Neural progenitor cell (in vitro differentiated cells): ENCODE measurements at regions not wholly inside any gene's neighbourhood (a gene's known extent, or its start where the extent isn't known, plus 50 kb on each side); places are given as distances from the start of the nearest gene placed in this dataset.

ENCODE experiments used
- DNase-seq: peaks from one replicate; pipeline ENCODE4 v3.0.0-alpha.2; 2016; ENCODE audit warnings: low spot score
- H2AFZ ChIP-seq: fragments of 200-600 bp; sonication (generic); replicated peaks from 2 replicates; pipeline ENCODE4 v1.6.1; 2016; ENCODE audit warnings: antibody characterized with exemption
- H3F3A ChIP-seq: fragments of 200-600 bp; sonication (generic); 2 replicates; pipeline ENCODE4 v1.6.1; 2016; ENCODE audit warnings: antibody characterized with exemption, low read depth
- H3K27ac ChIP-seq: fragments of 200-600 bp; sonication (generic); 2 replicates; pipeline ENCODE4 v1.5.1; 2016; ENCODE audit warnings: mild to moderate bottlenecking
- H3K27me3 ChIP-seq: fragments of 200-600 bp; sonication (generic); 2 replicates; pipeline ENCODE4 v1.6.1; 2016; ENCODE audit warnings: mild to moderate bottlenecking, moderate library complexity
- H3K36me3 ChIP-seq: fragments of 200-600 bp; sonication (generic); 2 replicates; pipeline ENCODE4 v1.5.1; 2016
- H3K4me1 ChIP-seq: fragments of 200-600 bp; sonication (generic); 2 replicates; pipeline ENCODE4 v1.6.1; 2016; ENCODE audit warnings: mixed run types
- H3K4me2 ChIP-seq: fragments of 200-600 bp; sonication (generic); 2 replicates; pipeline ENCODE4 v1.6.1; 2016
- H3K4me3 ChIP-seq: fragments of 200-600 bp; sonication (generic); 2 replicates; pipeline ENCODE4 v1.5.1; 2016
- H3K79me2 ChIP-seq: fragments of 200-600 bp; sonication (generic); 2 replicates; pipeline ENCODE4 v1.6.1; 2016; ENCODE audit warnings: low read depth
- H3K9ac ChIP-seq: fragments of 200-600 bp; sonication (generic); 2 replicates; pipeline ENCODE4 v1.6.1; 2016
- H3K9me3 ChIP-seq: fragments of 200-600 bp; sonication (generic); 2 replicates; pipeline ENCODE4 v1.5.1; 2016; ENCODE audit warnings: low read depth
- H4K20me1 ChIP-seq: fragments of 200-600 bp; sonication (generic); 2 replicates; pipeline ENCODE4 v1.6.1; 2016; ENCODE audit warnings: low read depth
- H3K27ac Mint-ChIP-seq: 3 replicates; pipeline ENCODE4 v1.8.0; 2021; ENCODE audit warnings: mixed read lengths
- H3K27me3 Mint-ChIP-seq: 2 replicates; pipeline ENCODE4 v1.8.0; 2022; ENCODE audit warnings: low read depth, mild to moderate bottlenecking, inconsistent platforms, moderate library complexity, mixed read lengths; ENCODE audit not compliant: insufficient read depth
- H3K36me3 Mint-ChIP-seq: 3 replicates; pipeline ENCODE4 v1.8.0; 2021; ENCODE audit warnings: mixed read lengths
- H3K4me1 Mint-ChIP-seq: 3 replicates; pipeline ENCODE4 v1.8.0; 2021; ENCODE audit warnings: mixed read lengths
- H3K4me3 Mint-ChIP-seq: 3 replicates; pipeline ENCODE4 v1.8.0; 2021; ENCODE audit warnings: mild to moderate bottlenecking, moderate library complexity, mixed read lengths
- H3K9me3 Mint-ChIP-seq: 3 replicates; pipeline ENCODE4 v1.8.0; 2020; ENCODE audit warnings: mixed read lengths
- EZH2 ChIP-seq: fragments of 200-600 bp; sonication (generic); IDR thresholded peaks from 2 replicates; pipeline ENCODE4 v1.6.1; 2017; ENCODE audit warnings: antibody characterized with exemption, mild to moderate bottlenecking, moderate library complexity
- EZH2phosphoT487 ChIP-seq: fragments of 200-600 bp; sonication (generic); IDR thresholded peaks from 2 replicates; pipeline ENCODE4 v1.6.1; 2017; ENCODE audit warnings: antibody characterized with exemption
- TF ChIP-seq, protein P1 (sequence below): fragments of 200-600 bp; sonication (generic); IDR thresholded peaks from 2 replicates; pipeline ENCODE4 v1.5.1; 2017; ENCODE audit warnings: antibody characterized with exemption, mild to moderate bottlenecking

DNA sequence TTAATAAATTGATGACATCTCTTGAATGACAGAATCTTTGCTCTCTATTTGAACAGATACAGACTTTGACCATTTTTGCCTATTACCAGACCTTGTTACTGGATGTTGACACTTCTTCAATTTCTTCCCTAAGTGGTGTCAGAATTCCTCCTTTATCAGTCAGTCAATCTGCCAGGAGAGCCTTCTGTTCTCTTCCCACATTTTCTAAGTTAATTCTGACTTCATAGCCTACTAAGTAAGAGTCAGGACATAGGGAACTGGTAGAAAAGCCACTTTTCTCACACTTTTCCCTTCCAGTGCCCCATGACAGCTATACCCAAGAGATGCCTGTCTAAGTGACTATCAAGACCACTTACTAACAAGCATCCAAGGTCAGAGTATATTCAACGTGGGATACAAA lies 1187.5 kb upstream of the NXPH2 start:
- no peaks in the 10 kb centered on the region for H3K4me1 ChIP-seq
- no peak overlapping the region for H3K4me3 ChIP-seq
- no peaks in the 10 kb centered on the region for H3K9me3 ChIP-seq
- no peak overlapping the region for H3K4me2 ChIP-seq
- no peaks in the 10 kb centered on the region for H3K79me2 ChIP-seq
- no peak overlapping the region for H3K9ac ChIP-seq
- Mint-ChIP-seq H3K27ac (no peak overlapping the region), H3K4me3 (no peak overlapping the region), H3K27me3 (no peaks in the 10 kb centered on the region), H3K4me1 (no peaks in the 10 kb centered on the region), H3K36me3 (no peaks in the 10 kb centered on the region), H3K9me3 (no peaks in the 10 kb centered on the region)
- TF ChIP-seq EZH2: no peak
- TF ChIP-seq EZH2phosphoT487: no peak
- no peak overlapping the region for H2AFZ ChIP-seq
- H3F3A ChIP-seq: no peaks in the 10 kb centered on the region
- no peaks in the 10 kb centered on the region for H4K20me1 ChIP-seq
- H3K27ac ChIP-seq: no peak overlapping the region
- no peaks in the 10 kb centered on the region for H3K27me3 ChIP-seq
- DNase-seq: no peak
- no peaks in the 10 kb centered on the region for H3K36me3 ChIP-seq

GRCh38 chr2:139964721-139965440 lies 1184.7 kb upstream of the NXPH2 start:
- H3K27ac Mint-ChIP-seq: no peak overlapping the region
- H3K9me3 Mint-ChIP-seq: no peaks in the 10 kb centered on the region
- no peaks in the 10 kb centered on the region for H3K4me1 Mint-ChIP-seq
- Histone ChIP-seq H3K27me3 (no peaks in the 10 kb centered on the region), H3K4me1 (no peaks in the 10 kb centered on the region), H3F3A (no peaks in the 10 kb centered on the region), H3K9ac (no peak overlapping the region), H3K36me3 (no peaks in the 10 kb centered on the region), H3K4me2 (no peak overlapping the region), H3K4me3 (no peak overlapping the region), H2AFZ (no peak overlapping the region), H3K27ac (no peak overlapping the region), H3K79me2 (no peaks in the 10 kb centered on the region), H3K9me3 (no peaks in the 10 kb centered on the region), H4K20me1 (no peaks in the 10 kb centered on the region)
- H3K27me3 Mint-ChIP-seq: peaks cover 3% of the 10 kb centered on the region
- no peak overlapping the region for H3K4me3 Mint-ChIP-seq
- H3K36me3 Mint-ChIP-seq: no peaks in the 10 kb centered on the region
- TF ChIP-seq EZH2phosphoT487 (no peak), EZH2 (no peak)
- TF ChIP-seq, protein P1, sequence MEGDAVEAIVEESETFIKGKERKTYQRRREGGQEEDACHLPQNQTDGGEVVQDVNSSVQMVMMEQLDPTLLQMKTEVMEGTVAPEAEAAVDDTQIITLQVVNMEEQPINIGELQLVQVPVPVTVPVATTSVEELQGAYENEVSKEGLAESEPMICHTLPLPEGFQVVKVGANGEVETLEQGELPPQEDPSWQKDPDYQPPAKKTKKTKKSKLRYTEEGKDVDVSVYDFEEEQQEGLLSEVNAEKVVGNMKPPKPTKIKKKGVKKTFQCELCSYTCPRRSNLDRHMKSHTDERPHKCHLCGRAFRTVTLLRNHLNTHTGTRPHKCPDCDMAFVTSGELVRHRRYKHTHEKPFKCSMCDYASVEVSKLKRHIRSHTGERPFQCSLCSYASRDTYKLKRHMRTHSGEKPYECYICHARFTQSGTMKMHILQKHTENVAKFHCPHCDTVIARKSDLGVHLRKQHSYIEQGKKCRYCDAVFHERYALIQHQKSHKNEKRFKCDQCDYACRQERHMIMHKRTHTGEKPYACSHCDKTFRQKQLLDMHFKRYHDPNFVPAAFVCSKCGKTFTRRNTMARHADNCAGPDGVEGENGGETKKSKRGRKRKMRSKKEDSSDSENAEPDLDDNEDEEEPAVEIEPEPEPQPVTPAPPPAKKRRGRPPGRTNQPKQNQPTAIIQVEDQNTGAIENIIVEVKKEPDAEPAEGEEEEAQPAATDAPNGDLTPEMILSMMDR: no peak
- DNase-seq: no peak

GRCh38 chr2:139963863-139964355 lies 1183.7 kb upstream of the NXPH2 start:
- H3K4me3 ChIP-seq: no peak overlapping the region
- H3K9me3 Mint-ChIP-seq: no peaks in the 10 kb centered on the region
- H3K4me2 ChIP-seq: no peak overlapping the region
- no peaks in the 10 kb centered on the region for H3K79me2 ChIP-seq
- no peaks in the 10 kb centered on the region for H3K4me1 Mint-ChIP-seq
- TF ChIP-seq EZH2phosphoT487 (no peak), EZH2 (no peak)
- TF ChIP-seq, protein P1: no peak
- H3K9me3 ChIP-seq: no peaks in the 10 kb centered on the region
- H3K27me3 ChIP-seq: no peaks in the 10 kb centered on the region
- H3K4me3 Mint-ChIP-seq: no peak overlapping the region
- no peak for DNase-seq
- no peaks in the 10 kb centered on the region for H3F3A ChIP-seq
- H3K36me3 Mint-ChIP-seq: no peaks in the 10 kb centered on the region
- no peak overlapping the region for H3K27ac ChIP-seq
- H3K27me3 Mint-ChIP-seq: peaks cover 7% of the 10 kb centered on the region
- no peaks in the 10 kb centered on the region for H3K36me3 ChIP-seq
- H3K4me1 ChIP-seq: no peaks in the 10 kb centered on the region
- H4K20me1 ChIP-seq: no peaks in the 10 kb centered on the region
- no peak overlapping the region for H3K27ac Mint-ChIP-seq
- H3K9ac ChIP-seq: no peak overlapping the region
- no peak overlapping the region for H2AFZ ChIP-seq

DNA sequence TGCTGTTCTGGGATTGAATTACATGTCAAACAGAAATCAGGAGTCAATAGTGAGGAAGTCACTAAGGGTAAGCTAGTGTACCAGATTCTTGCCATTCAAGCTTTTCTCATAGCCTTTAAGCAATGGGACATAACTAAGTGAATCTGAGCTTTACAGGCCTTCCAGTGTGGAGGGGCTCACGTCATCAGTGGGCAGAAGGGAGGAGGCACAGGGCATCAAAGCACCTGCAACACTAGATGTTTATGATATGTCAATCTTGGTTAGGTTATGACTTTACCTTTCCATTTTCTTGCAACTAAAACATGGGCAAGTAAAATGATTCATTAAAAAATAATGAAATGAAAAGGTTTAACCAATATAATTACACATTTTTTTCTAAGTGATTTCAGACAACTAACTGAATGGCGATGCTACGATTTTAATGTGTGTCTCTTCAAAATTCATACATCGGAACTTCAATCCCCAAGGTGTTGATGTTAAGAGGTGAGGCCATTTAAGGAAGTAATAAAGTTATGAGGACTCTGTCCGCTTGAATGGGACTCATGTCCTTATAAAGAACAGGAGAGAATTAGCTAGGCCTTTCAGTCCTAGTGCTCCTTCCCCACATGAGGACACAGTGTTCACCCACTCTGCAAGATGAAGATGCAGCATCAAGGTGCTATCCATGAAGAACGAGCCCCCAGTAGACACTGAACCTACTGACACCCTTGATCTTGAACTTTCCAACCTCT lies 1169.2 kb upstream of the NXPH2 start:
- Mint-ChIP-seq H3K27ac (no peak overlapping the region), H3K9me3 (no peaks in the 10 kb centered on the region), H3K4me1 (no peaks in the 10 kb centered on the region), H3K4me3 (no peak overlapping the region), H3K27me3 (no peaks in the 10 kb centered on the region), H3K36me3 (no peaks in the 10 kb centered on the region)
- TF ChIP-seq, protein P1: no peak
- no peak for TF ChIP-seq EZH2phosphoT487
- TF ChIP-seq EZH2: no peak
- H3F3A ChIP-seq: no peaks in the 10 kb centered on the region
- H3K79me2 ChIP-seq: no peaks in the 10 kb centered on the region
- H3K4me2 ChIP-seq: no peak overlapping the region
- H3K27ac ChIP-seq: no peak overlapping the region
- no peaks in the 10 kb centered on the region for H3K36me3 ChIP-seq
- no peaks in the 10 kb centered on the region for H4K20me1 ChIP-seq
- H3K9me3 ChIP-seq: no peaks in the 10 kb centered on the region
- no peak overlapping the region for H3K4me3 ChIP-seq
- H2AFZ ChIP-seq: no peak overlapping the region
- DNase-seq: no peak
- no peaks in the 10 kb centered on the region for H3K4me1 ChIP-seq
- no peak overlapping the region for H3K9ac ChIP-seq
- no peaks in the 10 kb centered on the region for H3K27me3 ChIP-seq
